Vagina (tissue), 2 donors: ENCODE measurements at regions not wholly inside any gene's neighbourhood (a gene's known extent, or its start where the extent isn't known, plus 50 kb on each side); places are given as distances from the start of the nearest gene placed in this dataset.

Experiments
- DNase-seq, 2 donors: peaks; one replicate each; pipeline ENCODE4 v3.0.0-alpha.2; 2017; ENCODE audit errors: extremely low spot score in 2 of 2
- H3K27ac ChIP-seq: fragments of 200-600 bp; sonication (generic); one replicate; pipeline ENCODE4 v1.5.1; 2019
- H3K27me3 ChIP-seq: fragments of 200-600 bp; sonication (generic); one replicate; pipeline ENCODE4 v1.5.1; 2019
- H3K36me3 ChIP-seq, 2 donors: fragments of 200-600 bp; sonication (generic); one replicate each; pipeline ENCODE4 v1.5.1; 2017 to 2019
- H3K4me1 ChIP-seq: fragments of 200-600 bp; sonication (generic); one replicate; pipeline ENCODE4 v1.5.1; 2019
- H3K4me3 ChIP-seq, 2 donors: fragments of 200-600 bp; sonication (generic); 1 replicate in 1 of 2; 2 replicates in 1 of 2; pipeline ENCODE4 v1.5.1; 2016 to 2019
- H3K9me3 ChIP-seq: fragments of 200-600 bp; sonication (generic); one replicate; pipeline ENCODE4 v1.5.1; 2019
- POLR2A ChIP-seq, 2 donors: fragments of 450-650 bp; IDR thresholded peaks; one replicate each; pipeline ENCODE4 v1.6.1; 2017; ENCODE audit warnings: antibody characterized with exemption in 2 of 2, mild to moderate bottlenecking in 2 of 2, moderate library complexity in 2 of 2
- POLR2AphosphoS5 ChIP-seq, 2 donors: sonication (generic); formaldehyde crosslinking; IDR thresholded peaks; one replicate each; pipeline ENCODE4 v1.9.0; 2017; ENCODE audit warnings: antibody characterized with exemption in 2 of 2, mild to moderate bottlenecking in 2 of 2, low read depth in 1 of 2; ENCODE audit not compliant: insufficient read depth in 1 of 2
- intact Hi-C: fragments of 100-400 bp; cut with DNase I; formaldehyde crosslinking; loops from one replicate; pipeline ENCODE4 v1.15.1; 2023
- TF ChIP-seq, protein P1 (sequence below), 3 experiments: fragments of 450-650 bp in 2 of 3; fragments of 200-600 bp in 1 of 3; sonication (generic) in 1 of 3; IDR thresholded peaks; one replicate each; pipeline ENCODE4 v1.5.1; 2017 to 2019; ENCODE audit warnings: antibody characterized with exemption in 3 of 3, mild to moderate bottlenecking in 2 of 3, moderate library complexity in 2 of 3

DNA sequence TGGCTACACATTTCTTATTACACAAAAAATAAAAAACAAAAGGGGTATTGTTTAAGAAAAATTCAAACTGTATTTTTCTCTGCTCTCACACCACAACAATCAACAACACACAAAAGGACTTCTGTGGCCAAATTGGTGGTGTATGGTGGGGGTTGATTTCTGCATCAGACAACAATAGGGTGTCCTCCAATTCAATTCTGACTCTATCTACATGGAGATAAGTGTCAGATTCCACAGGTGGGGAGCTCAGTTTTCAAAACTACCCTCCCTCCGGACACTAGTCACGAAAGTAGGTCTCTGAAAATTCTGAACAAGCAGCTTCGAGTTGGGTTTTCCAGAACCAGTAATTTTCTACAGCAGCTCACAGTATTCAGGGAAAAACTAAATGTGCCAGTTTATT, 744.9 kb upstream of the NCAM2 start:
- no peaks in the 10 kb centered on the region for H3K27me3 ChIP-seq
- TF ChIP-seq POLR2AphosphoS5 (IDR thresholded peaks at IDR 0.05; ENCODE audit: insufficient read depth in 1 of 2, low read depth in 1 of 2) (no peak), POLR2A (IDR thresholded peaks at IDR 0.05) (no peak)
- TF ChIP-seq, protein P1, sequence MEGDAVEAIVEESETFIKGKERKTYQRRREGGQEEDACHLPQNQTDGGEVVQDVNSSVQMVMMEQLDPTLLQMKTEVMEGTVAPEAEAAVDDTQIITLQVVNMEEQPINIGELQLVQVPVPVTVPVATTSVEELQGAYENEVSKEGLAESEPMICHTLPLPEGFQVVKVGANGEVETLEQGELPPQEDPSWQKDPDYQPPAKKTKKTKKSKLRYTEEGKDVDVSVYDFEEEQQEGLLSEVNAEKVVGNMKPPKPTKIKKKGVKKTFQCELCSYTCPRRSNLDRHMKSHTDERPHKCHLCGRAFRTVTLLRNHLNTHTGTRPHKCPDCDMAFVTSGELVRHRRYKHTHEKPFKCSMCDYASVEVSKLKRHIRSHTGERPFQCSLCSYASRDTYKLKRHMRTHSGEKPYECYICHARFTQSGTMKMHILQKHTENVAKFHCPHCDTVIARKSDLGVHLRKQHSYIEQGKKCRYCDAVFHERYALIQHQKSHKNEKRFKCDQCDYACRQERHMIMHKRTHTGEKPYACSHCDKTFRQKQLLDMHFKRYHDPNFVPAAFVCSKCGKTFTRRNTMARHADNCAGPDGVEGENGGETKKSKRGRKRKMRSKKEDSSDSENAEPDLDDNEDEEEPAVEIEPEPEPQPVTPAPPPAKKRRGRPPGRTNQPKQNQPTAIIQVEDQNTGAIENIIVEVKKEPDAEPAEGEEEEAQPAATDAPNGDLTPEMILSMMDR (IDR thresholded peaks at IDR 0.05), result no peak
- no peaks in the 10 kb centered on the region for H3K9me3 ChIP-seq
- intact Hi-C loops, result loop anchor here (2.0 kb wide), 1 partner anchor 50 kb away; no protein-coding TSS in a partner anchor
- DNase-seq, result no peak
- H3K4me3 ChIP-seq, result no peak overlapping the region
- no peak overlapping the region for H3K27ac ChIP-seq
- no peaks in the 10 kb centered on the region for H3K36me3 ChIP-seq
- no peaks in the 10 kb centered on the region for H3K4me1 ChIP-seq

DNA sequence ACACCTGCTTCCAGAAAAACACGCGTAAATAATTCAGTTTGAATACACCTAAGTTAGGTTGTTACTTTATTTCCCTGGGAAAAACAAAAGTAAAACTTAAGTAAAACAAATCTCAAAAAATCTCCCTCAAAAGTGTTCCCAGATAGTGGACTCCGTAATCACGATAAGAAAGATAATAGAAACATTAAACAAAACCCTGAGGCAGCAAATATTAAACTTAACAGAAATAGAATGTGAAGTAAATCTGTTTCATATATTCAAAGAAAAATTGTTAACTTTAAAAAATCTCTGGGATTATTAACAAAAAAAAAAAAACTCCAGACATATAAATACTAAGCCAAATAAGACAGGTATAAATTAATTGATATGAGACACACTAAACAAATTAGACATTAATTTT, 743.2 kb upstream of the NCAM2 start:
- DNase-seq, result no peak
- H3K27ac ChIP-seq, result no peak overlapping the region
- no peaks in the 10 kb centered on the region for H3K4me1 ChIP-seq
- TF ChIP-seq, protein P1 (IDR thresholded peaks at IDR 0.05), result no peak
- TF ChIP-seq POLR2A (IDR thresholded peaks at IDR 0.05) (no peak), POLR2AphosphoS5 (IDR thresholded peaks at IDR 0.05; ENCODE audit: insufficient read depth in 1 of 2, low read depth in 1 of 2) (no peak)
- H3K9me3 ChIP-seq, result no peaks in the 10 kb centered on the region
- H3K36me3 ChIP-seq, result no peaks in the 10 kb centered on the region
- no peaks in the 10 kb centered on the region for H3K27me3 ChIP-seq
- no peak overlapping the region for H3K4me3 ChIP-seq
- intact Hi-C loops, result no loop called here

DNA sequence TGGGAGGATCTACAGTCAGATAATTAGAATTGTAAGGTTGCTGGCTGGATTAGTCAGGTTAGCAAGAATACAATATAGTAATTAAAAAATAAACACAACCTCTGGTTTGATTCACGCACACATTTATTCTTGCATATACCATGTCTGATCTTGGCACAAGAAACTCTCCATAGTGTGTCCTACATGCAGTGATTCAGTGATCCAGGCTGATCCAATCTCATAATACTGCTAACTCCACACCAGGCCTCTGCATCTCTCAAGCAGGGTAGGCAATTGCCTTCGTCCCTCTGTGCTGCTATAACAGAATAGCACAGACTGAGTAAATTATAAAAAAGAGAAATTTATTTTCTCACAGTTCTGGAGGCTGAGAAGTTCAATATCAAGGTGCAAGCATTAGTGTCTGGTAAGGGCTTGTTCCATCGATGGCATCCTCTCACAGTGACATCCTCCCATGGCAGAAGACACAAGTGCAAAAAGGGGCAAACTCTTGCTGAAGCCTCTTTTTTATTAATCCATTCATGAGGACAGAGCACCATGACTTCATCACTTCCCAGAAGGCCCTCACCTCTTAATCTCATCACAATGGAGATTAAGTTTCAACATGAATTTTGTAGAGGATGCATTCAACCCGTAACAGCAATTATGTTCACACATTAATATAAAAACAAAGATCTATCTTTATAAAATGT, 741.0 kb upstream of the NCAM2 start:
- intact Hi-C loops, result no loop called here
- Histone ChIP-seq H3K4me3 (no peak overlapping the region), H3K4me1 (no peaks in the 10 kb centered on the region), H3K9me3 (no peaks in the 10 kb centered on the region), H3K27ac (no peak overlapping the region), H3K27me3 (no peaks in the 10 kb centered on the region), H3K36me3 (no peaks in the 10 kb centered on the region)
- TF ChIP-seq POLR2A (IDR thresholded peaks at IDR 0.05) (no peak), POLR2AphosphoS5 (IDR thresholded peaks at IDR 0.05; ENCODE audit: insufficient read depth in 1 of 2, low read depth in 1 of 2) (no peak)
- TF ChIP-seq, protein P1 (IDR thresholded peaks at IDR 0.05), result no peak
- no peak for DNase-seq

DNA sequence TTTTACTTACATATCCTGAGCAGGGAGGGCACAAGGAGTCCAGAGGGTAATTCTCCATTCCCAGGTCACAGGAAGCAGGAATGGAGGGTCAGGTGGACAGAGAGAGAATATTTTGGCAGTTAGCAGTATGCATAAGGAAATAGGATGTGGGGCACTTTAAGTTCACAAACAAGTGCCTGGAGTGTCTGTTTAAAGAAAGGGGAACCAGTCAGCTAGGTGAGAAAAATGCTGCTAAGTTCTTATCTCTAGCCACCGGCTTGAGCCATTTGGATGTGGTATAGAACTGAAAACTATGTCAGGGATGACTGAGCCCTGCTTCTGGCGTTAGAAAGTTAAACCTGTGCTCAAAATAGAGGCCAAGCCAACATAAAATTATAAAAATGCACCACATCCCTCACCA, 739.7 kb upstream of the NCAM2 start:
- DNase-seq, result no peak
- TF ChIP-seq, protein P1 (IDR thresholded peaks at IDR 0.05), result no peak
- no peak for TF ChIP-seq POLR2AphosphoS5 (IDR thresholded peaks at IDR 0.05; ENCODE audit: insufficient read depth in 1 of 2, low read depth in 1 of 2)
- TF ChIP-seq POLR2A (IDR thresholded peaks at IDR 0.05), result no peak
- Histone ChIP-seq H3K27me3 (no peaks in the 10 kb centered on the region), H3K9me3 (no peaks in the 10 kb centered on the region), H3K36me3 (no peaks in the 10 kb centered on the region), H3K4me1 (no peaks in the 10 kb centered on the region), H3K27ac (no peak overlapping the region), H3K4me3 (no peak overlapping the region)
- intact Hi-C loops, result no loop called here

DNA sequence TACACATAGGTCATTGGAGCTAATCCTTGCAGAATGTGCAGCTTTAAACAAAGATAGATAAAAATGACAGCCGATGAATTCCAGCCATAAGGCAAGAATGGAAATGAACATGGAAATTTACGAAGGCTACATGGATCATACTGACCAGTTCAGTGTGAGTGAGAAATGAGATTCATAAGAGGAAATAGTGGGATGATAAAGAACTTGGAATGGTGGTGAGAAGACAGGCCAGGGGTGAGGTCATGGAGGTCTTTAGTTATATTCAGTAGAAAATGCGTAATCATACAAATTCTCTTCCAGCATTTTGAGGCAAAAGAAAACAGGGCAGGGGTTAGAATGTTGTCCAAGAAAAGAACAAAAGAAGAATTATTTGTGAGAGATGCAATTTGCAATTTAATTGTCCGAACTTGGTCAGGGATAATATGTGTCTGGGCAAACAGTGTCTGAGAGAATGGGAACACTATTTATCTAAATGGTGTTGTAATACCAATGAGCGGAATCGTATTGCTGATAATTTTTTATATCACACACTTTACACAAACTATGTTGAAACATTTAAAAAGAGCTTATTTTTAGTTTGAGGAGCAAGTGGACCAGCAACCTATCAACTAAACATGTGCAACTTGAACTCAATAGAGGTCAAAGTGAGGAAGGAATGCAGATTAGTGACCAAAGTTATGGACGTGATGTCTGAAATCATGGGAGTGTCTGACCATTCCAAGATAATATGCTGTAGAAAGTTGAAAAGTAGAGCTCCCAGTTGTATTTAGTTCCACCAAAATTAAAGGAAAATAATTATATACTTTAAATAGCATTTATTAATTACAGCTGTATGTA, 739.0 kb upstream of the NCAM2 start:
- H3K27me3 ChIP-seq, result no peaks in the 10 kb centered on the region
- no peaks in the 10 kb centered on the region for H3K4me1 ChIP-seq
- DNase-seq, result no peak
- intact Hi-C loops, result no loop called here
- TF ChIP-seq, protein P1 (IDR thresholded peaks at IDR 0.05), result no peak
- no peak for TF ChIP-seq POLR2AphosphoS5 (IDR thresholded peaks at IDR 0.05; ENCODE audit: insufficient read depth in 1 of 2, low read depth in 1 of 2)
- no peak for TF ChIP-seq POLR2A (IDR thresholded peaks at IDR 0.05)
- H3K4me3 ChIP-seq, result no peak overlapping the region
- H3K27ac ChIP-seq, result no peak overlapping the region
- no peaks in the 10 kb centered on the region for H3K36me3 ChIP-seq
- H3K9me3 ChIP-seq, result no peaks in the 10 kb centered on the region
